ENCODE measurements at regions not wholly inside any gene's neighbourhood (a gene's known extent, or its start where the extent isn't known, plus 50 kb on each side); places are given as distances from the start of the nearest gene placed in this dataset.

- TF ChIP-seq CTCF (conservative IDR thresholded peaks at IDR 0.05; ENCODE audit: low read length), result no peak
- TF ChIP-seq EZH2phosphoT487 (IDR thresholded peaks at IDR 0.05; ENCODE audit: borderline replicate concordance), result no peak
These were observed 124.4 kb downstream of the FAM43A start for GRCh38 chr3:194810076-194810475.

Measured in Loucy (cell line).